H1 (cell line): ENCODE measurements at regions not wholly inside any gene's neighbourhood (a gene's known extent, or its start where the extent isn't known, plus 50 kb on each side); places are given as distances from the start of the nearest gene placed in this dataset.

Source experiments
- SP4 ChIP-seq: IDR thresholded peaks from 2 replicates; pipeline ENCODE4 v1.6.1; 2012; ENCODE audit warnings: low read length, inconsistent platforms

GRCh38 chr1:63203641-63204040, 118.7 kb upstream of the FOXD3 start (continued):
- TF ChIP-seq SP4 = no peak
